Tibial artery (tissue), 4 donors: ENCODE measurements at regions not wholly inside any gene's neighbourhood (a gene's known extent, or its start where the extent isn't known, plus 50 kb on each side); places are given as distances from the start of the nearest gene placed in this dataset.

Experiments used
- DNase-seq, 2 donors: peaks; one replicate each; pipeline ENCODE4 v3.0.0-alpha.2; 2019
- H3K27ac ChIP-seq, 2 donors: fragments of 200-600 bp; sonication (generic) in 1 of 2; 1 replicate in 1 of 2; 2 replicates in 1 of 2; pipeline ENCODE4 v1.5.1; 2018 to 2019; ENCODE audit warnings: mild to moderate bottlenecking in 1 of 2
- H3K27me3 ChIP-seq, 2 donors: fragments of 200-600 bp; sonication (generic) in 1 of 2; one replicate each; pipeline versions ENCODE4 v1.5.1 to v1.6.0; 2016 to 2019
- H3K36me3 ChIP-seq, 3 donors: fragments of 200-600 bp; sonication (generic) in 2 of 3; one replicate each; pipeline ENCODE4 v1.5.1; 2016 to 2019; ENCODE audit warnings: mild to moderate bottlenecking in 2 of 3
- H3K4me1 ChIP-seq, 4 donors: fragments of 200-600 bp; sonication (generic) in 2 of 4; 1 replicate in 3 of 4; 2 replicates in 1 of 4; pipeline ENCODE4 v1.5.1; 2016 to 2019
- H3K4me3 ChIP-seq, 2 donors: fragments of 200-600 bp; sonication (generic) in 1 of 2; 1 replicate in 1 of 2; 2 replicates in 1 of 2; pipeline ENCODE4 v1.5.1; 2018 to 2019; ENCODE audit warnings: mild to moderate bottlenecking in 2 of 2
- H3K9me3 ChIP-seq, 3 donors: fragments of 200-600 bp; sonication (generic) in 1 of 3; one replicate each; pipeline ENCODE4 v1.5.1; 2016 to 2019
- CTCF ChIP-seq, 2 experiments: fragments of 200-600 bp in 1 of 2; fragments of 450-650 bp in 1 of 2; IDR thresholded peaks; one replicate each; pipeline ENCODE4 v1.5.1; 2017 to 2019; ENCODE audit warnings: antibody characterized with exemption in 2 of 2, mild to moderate bottlenecking in 1 of 2, moderate library complexity in 1 of 2
- intact Hi-C: fragments of 100-400 bp; cut with DNase I; formaldehyde crosslinking; loops from one replicate; pipeline ENCODE4 v1.15.0; 2023; ENCODE audit warnings: low total_unique reads

DNA sequence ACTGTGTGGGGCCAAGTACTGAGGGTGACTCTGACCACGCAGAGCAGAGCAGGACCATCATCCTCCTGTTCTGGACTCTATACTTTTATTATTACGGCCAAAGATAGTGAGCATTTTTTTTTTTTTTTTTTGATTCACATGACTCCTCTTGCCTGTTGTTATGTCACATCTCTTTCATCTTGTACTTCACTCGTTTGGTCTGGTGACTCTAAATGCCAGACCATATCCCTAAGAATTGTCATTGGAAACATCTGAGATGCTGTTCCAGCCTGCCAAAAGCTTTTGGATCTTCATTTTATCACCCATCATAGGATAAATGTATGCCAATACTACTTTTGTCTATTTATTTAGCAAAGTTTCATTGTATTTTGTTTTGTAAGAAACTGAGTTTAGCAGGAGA lies 168.2 kb upstream of the RAI14 start:
- no peak overlapping the region for H3K4me3 ChIP-seq
- peak overlapping the region; percentile 65 to 74 for H3K27ac ChIP-seq
- no peaks in the 10 kb centered on the region for H3K36me3 ChIP-seq
- TF ChIP-seq CTCF (IDR thresholded peaks at IDR 0.05) = no peak
- intact Hi-C loops = loop anchor here (5.0 to 10.0 kb wide), 2 partner anchors 34 to 167 kb away; partner anchors contain the start of gene RAI14
- no peaks in the 10 kb centered on the region for H3K27me3 ChIP-seq
- H3K9me3 ChIP-seq = no peaks in the 10 kb centered on the region
- DNase-seq = no peak
- H3K4me1 ChIP-seq = peaks cover 0 to 54% (median 30%) of the 10 kb centered on the region in 4 donors

GRCh38 chr5:34488984-34489383 lies 167.1 kb upstream of the RAI14 start:
- Histone ChIP-seq H3K4me3 (no peak overlapping the region), H3K27ac (peak overlapping the region; percentile 46 to 65), H3K27me3 (no peaks in the 10 kb centered on the region), H3K9me3 (no peaks in the 10 kb centered on the region), H3K36me3 (no peaks in the 10 kb centered on the region), H3K4me1 (peaks cover 0 to 54% (median 30%) of the 10 kb centered on the region in 4 donors)
- no peak for DNase-seq
- no peak for TF ChIP-seq CTCF (IDR thresholded peaks at IDR 0.05)
- intact Hi-C loops = loop anchor here (5.0 to 10.0 kb wide), 2 partner anchors 33 to 166 kb away; partner anchors contain the start of gene RAI14

DNA sequence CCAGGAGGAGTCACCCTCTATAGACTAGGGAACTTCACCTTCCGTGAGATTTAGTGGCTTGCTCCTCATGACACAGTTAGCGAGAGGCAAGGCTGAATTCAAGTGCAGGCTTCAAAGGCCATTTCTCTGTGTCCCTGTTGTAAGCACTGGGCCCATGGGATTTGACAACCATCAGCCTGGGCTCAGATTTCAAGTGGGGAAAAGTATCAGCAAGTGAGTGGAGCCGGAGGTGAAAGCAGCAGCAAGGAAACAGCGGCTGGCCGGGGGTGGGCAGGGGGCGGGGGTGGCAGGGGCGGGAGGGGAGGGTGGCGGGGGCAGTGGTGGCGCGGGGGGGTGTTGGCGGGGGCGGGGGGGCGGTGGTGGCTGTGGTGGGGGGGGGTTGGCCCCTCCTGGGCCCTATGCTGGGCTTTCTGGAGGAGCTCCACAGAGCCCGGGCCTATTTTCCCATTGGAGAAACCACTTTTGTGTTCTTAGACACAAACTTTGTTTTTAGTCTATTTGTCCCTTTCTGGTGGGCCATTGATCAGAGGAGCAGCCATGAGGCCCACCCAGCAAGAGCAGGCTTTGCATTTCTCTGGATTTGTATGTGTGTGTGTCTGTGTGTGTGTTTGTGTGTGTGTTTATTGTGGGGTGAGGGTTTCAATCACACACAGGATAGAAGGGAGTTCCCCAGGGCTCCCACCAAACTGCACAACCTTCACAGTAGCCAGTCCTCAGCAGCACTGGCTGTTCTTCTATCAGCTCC lies 165.4 kb upstream of the RAI14 start:
- Histone ChIP-seq H3K9me3 (no peaks in the 10 kb centered on the region), H3K4me1 (peaks cover 0 to 55% (median 30%) of the 10 kb centered on the region in 4 donors), H3K4me3 (no peak overlapping the region), H3K36me3 (no peaks in the 10 kb centered on the region), H3K27me3 (no peaks in the 10 kb centered on the region), H3K27ac (peak overlapping the region; percentile 65 to 71)
- TF ChIP-seq CTCF (IDR thresholded peaks at IDR 0.05) = no peak
- peak in 1 of 2 donors; percentile 74 for DNase-seq
- intact Hi-C loops = no loop called here

DNA sequence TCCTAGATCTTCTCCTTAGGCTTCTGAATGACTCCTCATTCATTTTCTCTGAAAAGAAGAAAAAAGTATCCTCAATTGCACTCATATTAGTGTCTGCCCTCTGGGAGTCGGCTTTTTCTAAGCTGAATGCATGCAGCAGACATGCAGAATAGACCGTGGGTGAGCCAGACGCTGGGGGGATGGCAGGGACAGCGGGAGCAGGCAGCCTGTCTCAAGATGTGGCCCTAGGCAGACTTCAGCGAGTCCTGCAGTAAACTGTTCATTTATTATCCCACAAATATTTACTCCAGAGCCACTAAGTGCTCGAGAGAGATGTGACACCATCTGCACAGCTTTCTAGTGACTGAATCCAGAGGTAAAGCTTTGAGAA lies 164.9 kb upstream of the RAI14 start:
- Histone ChIP-seq H3K4me1 (peaks cover 0 to 59% (median 34%) of the 10 kb centered on the region in 4 donors), H3K4me3 (no peak overlapping the region), H3K27ac (peak overlapping the region; percentile 65 to 71), H3K27me3 (no peaks in the 10 kb centered on the region), H3K9me3 (no peaks in the 10 kb centered on the region), H3K36me3 (no peaks in the 10 kb centered on the region)
- intact Hi-C loops = no loop called here
- TF ChIP-seq CTCF (IDR thresholded peaks at IDR 0.05) = no peak
- no peak for DNase-seq

- intact Hi-C loops = no loop called here
- peaks cover 0 to 61% (median 45%) of the 10 kb centered on the region in 4 donors for H3K4me1 ChIP-seq
- no peaks in the 10 kb centered on the region for H3K9me3 ChIP-seq
- H3K36me3 ChIP-seq = no peaks in the 10 kb centered on the region
- H3K4me3 ChIP-seq = no peak overlapping the region
- H3K27ac ChIP-seq = no peak overlapping the region
- DNase-seq = no peak
- no peaks in the 10 kb centered on the region for H3K27me3 ChIP-seq
- no peak for TF ChIP-seq CTCF (IDR thresholded peaks at IDR 0.05)
Observed at GRCh38 chr5:34494111-34494755, 161.9 kb upstream of the RAI14 start.
